GM12878 (cell line): ENCODE measurements at regions not wholly inside any gene's neighbourhood (a gene's known extent, or its start where the extent isn't known, plus 50 kb on each side); places are given as distances from the start of the nearest gene placed in this dataset.
A peak's percentile ranks its signal among the peaks of the same experiment; 100 is the strongest.

Source experiments
- ATAC-seq: fragments of 200-7000 bp; cut with Tn5 transposase; 3 replicates; pipeline ENCODE4 v1.9.1; 2020; ENCODE audit warnings: mild to moderate bottlenecking, moderate library complexity
- BruUV-seq: library from RNA; stranded (reverse); fragments of 400-500 nt; replicated peaks from 2 replicates; lab custom pipeline; 2021; lab: Mats Ljungman, UMichigan
- CTCF ChIA-PET: fragments of 300-600 bp; sonication (Branson Sonifier 250); formaldehyde crosslinking; extraction: SDS; loops from one replicate; lab custom pipeline; 2021; ENCODE audit warnings: inconsistent platforms; lab: Yijun Ruan, JAX
- POLR2A ChIA-PET: fragments of 350-600 bp; formaldehyde crosslinking; extraction: SDS; loops from one replicate; lab custom pipeline; 2021; ENCODE audit warnings: inconsistent platforms; lab: Charles Lee
- RAD21 ChIA-PET: fragments of 300-600 bp; sonication (Branson Sonifier 250); formaldehyde crosslinking; loops from one replicate; lab custom pipeline; 2023; ENCODE audit warnings: antibody characterized with exemption; ENCODE audit not compliant: unreplicated experiment; lab: Charles Lee
- SMC1A ChIA-PET: fragments of 300-600 bp; sonication (Branson Sonifier 250); formaldehyde crosslinking; loops from one replicate; lab custom pipeline; 2023; ENCODE audit not compliant: unreplicated experiment, uncharacterized antibody; lab: Charles Lee
- DNase-seq: peaks from one replicate; pipeline ENCODE4 v3.0.0-alpha.2; 2011; ENCODE audit warnings: low read depth, low spot score
- FAIRE-seq: peaks from 3 replicates; lab custom pipeline; 2011; peaks lifted over from hg19 to GRCh38; lab: Jason Lieb, UNC
- H2AFZ ChIP-seq: 2 replicates; pipeline ENCODE4 v1.6.0; 2011; ENCODE audit warnings: low read depth, low read length, control low read depth; ENCODE audit not compliant: control insufficient read depth
- H3K27ac ChIP-seq: 2 replicates; pipeline ENCODE4 v1.5.1; 2011; ENCODE audit warnings: control low read depth; ENCODE audit not compliant: control insufficient read depth, insufficient read depth
- H3K27me3 ChIP-seq, 2 experiments: replicated peaks in 1 of 2; 2 replicates each; pipeline versions ENCODE4 v1.6.0 to v1.6.1; 2011; ENCODE audit warnings: low read length in 1 of 2; ENCODE audit not compliant: control insufficient read depth in 2 of 2, insufficient read depth in 2 of 2
- H3K36me3 ChIP-seq, 2 experiments: 2 replicates each; pipeline ENCODE4 v1.5.1; 2011; ENCODE audit warnings: low read length in 1 of 2; ENCODE audit not compliant: control insufficient read depth in 2 of 2, insufficient read depth in 2 of 2
- H3K4me1 ChIP-seq: 2 replicates; pipeline ENCODE4 v1.6.1; 2011; ENCODE audit warnings: mild to moderate bottlenecking, low read length, moderate library complexity, mixed read lengths; ENCODE audit not compliant: control insufficient read depth, insufficient read depth
- H3K4me2 ChIP-seq: 2 replicates; pipeline ENCODE4 v1.6.0; 2011; ENCODE audit warnings: control low read depth; ENCODE audit not compliant: control insufficient read depth, insufficient read depth
- H3K4me3 ChIP-seq: fragments of 200-600 bp; sonication (generic); 2 replicates; pipeline ENCODE4 v1.5.1; 2016
- H3K79me2 ChIP-seq: 2 replicates; pipeline ENCODE4 v1.6.0; 2011; ENCODE audit warnings: low read length; ENCODE audit not compliant: control insufficient read depth, insufficient read depth
- H3K9ac ChIP-seq: 2 replicates; pipeline ENCODE4 v1.8.0; 2011; ENCODE audit warnings: low read length, control low read depth, mixed read lengths; ENCODE audit not compliant: control insufficient read depth, insufficient read depth
- H3K9me3 ChIP-seq: replicated peaks from 3 replicates; pipeline ENCODE4 v1.5.1; 2011; ENCODE audit warnings: mild to moderate bottlenecking, low read length; ENCODE audit not compliant: control insufficient read depth, insufficient read depth
- H4K20me1 ChIP-seq: 2 replicates; pipeline ENCODE4 v1.6.0; 2011; ENCODE audit not compliant: control insufficient read depth, insufficient read depth
- BCL3 ChIP-seq: IDR thresholded peaks from 2 replicates; pipeline ENCODE4 v1.6.1; 2011; ENCODE audit warnings: borderline replicate concordance, low read depth, mild to moderate bottlenecking, moderate library complexity, low read length; ENCODE audit not compliant: insufficient read depth, poor library complexity, severe bottlenecking
- IKZF1 ChIP-seq: fragments of 450-650 bp; conservative IDR thresholded peaks from 2 replicates; pipeline ENCODE4 v1.6.1; 2017; ENCODE audit warnings: antibody characterized with exemption, mild to moderate bottlenecking
- LARP7 ChIP-seq: fragments of 450-650 bp; IDR thresholded peaks from 2 replicates; pipeline ENCODE4 v1.6.1; 2017; ENCODE audit warnings: mild to moderate bottlenecking
- SMC3 ChIP-seq: IDR thresholded peaks from 2 replicates; pipeline ENCODE4 v1.6.1; 2011; ENCODE audit warnings: low read length, improper control_type of control experiment, borderline replicate concordance
- USF2 ChIP-seq: IDR thresholded peaks from 2 replicates; pipeline ENCODE4 v1.6.1; 2011; ENCODE audit warnings: low read depth, low read length, improper control_type of control experiment, borderline replicate concordance
- YBX1 ChIP-seq: fragments of 450-650 bp; IDR thresholded peaks from 2 replicates; pipeline ENCODE4 v1.6.1; 2016; ENCODE audit warnings: antibody characterized with exemption
- ZBTB11 ChIP-seq: fragments of 450-650 bp; formaldehyde crosslinking; IDR thresholded peaks from 2 replicates; pipeline ENCODE4 v1.5.0; 2022; ENCODE audit warnings: mild to moderate bottlenecking, missing genetic modification characterization
- ZNF274 ChIP-seq: IDR thresholded peaks from one replicate; pipeline ENCODE4 v1.8.0; 2011; ENCODE audit not compliant: insufficient read length, insufficient read depth
- WGBS: methylation state at CpG from one replicate; pipeline ENCODE4 v1.1.6; 2016; ENCODE audit warnings: low lambda C conversion rate; ENCODE audit not compliant: insufficient replicate concordance, insufficient coverage; ENCODE audit errors: missing lambda C conversion rate; 5-methylcytosine and 5-hydroxymethylcytosine counted together
- in situ Hi-C: fragments of 300-500 bp; cut with MboI; formaldehyde crosslinking; loops from 9 replicates; pipeline ENCODE4 v1.14.3; 2018; ENCODE audit warnings: mixed read lengths
- intact Hi-C: fragments of 100-400 bp; cut with micrococcal nuclease; formaldehyde crosslinking; loops from one replicate; pipeline ENCODE4 v1.14.2; 2022; ENCODE audit not compliant: unreplicated experiment

- Histone ChIP-seq H3K27ac (no peak overlapping the region), H3K9me3 (no peaks in the 10 kb centered on the region), H3K27me3 (no peaks in the 10 kb centered on the region), H3K9ac (no peak overlapping the region), H3K36me3 (no peaks in the 10 kb centered on the region), H3K79me2 (no peaks in the 10 kb centered on the region)
- POLR2A ChIA-PET: interaction anchor here (1.0 kb wide), 1 partner anchor 8 kb away, joined by 5 read pairs; no protein-coding TSS in a partner anchor
- RAD21 ChIA-PET: interaction anchor here (1.0 to 1.7 kb wide), 2 partner anchors 207 to 255 kb away, joined by 3 to 6 read pairs; no protein-coding TSS in a partner anchor
- CTCF ChIA-PET: interaction anchor here (0.8 kb wide), 1 partner anchor 209 kb away, joined by 3 read pairs; no protein-coding TSS in a partner anchor
- DNase-seq (no peak), ATAC-seq (peak; percentile 7; the same call in 1 of the 3 replicates)
- SMC1A ChIA-PET: interaction anchor here (0.9 to 2.5 kb wide), 5 partner anchors 11 to 292 kb away, joined by 3 to 15 read pairs (median 5); no protein-coding TSS in a partner anchor
- intact Hi-C loops: no loop called here
- in situ Hi-C loops: no loop called here
- BruUV-seq: no TSS peak
- TF ChIP-seq IKZF1 (peak; percentile 11; the same call in 1 of the 2 replicates), LARP7 (no peak)
- TF ChIP-seq, all 136 proteins: peak for 1
- H3K4me1 ChIP-seq: peaks cover 5% of the 10 kb centered on the region
- WGBS: 68% methylated on average over 4 of the region's 4 CpGs
- H4K20me1 ChIP-seq: no peaks in the 10 kb centered on the region
- FAIRE-seq: no peak
- no peak overlapping the region for H2AFZ ChIP-seq
- H3K4me3 ChIP-seq: no peak overlapping the region
- H3K4me2 ChIP-seq: no peak overlapping the region
Measured at GRCh38 chr1:222049176-222049575, 307.3 kb upstream of the DUSP10 start.

- BruUV-seq: no TSS peak
- WGBS: 21% methylated on average over 4 of the region's 4 CpGs
- no peaks in the 10 kb centered on the region for H3K36me3 ChIP-seq
- peak; percentile 94 for ATAC-seq
- intact Hi-C loops: loop anchor here (1.0 kb wide), 1 partner anchor 25 kb away; no protein-coding TSS in a partner anchor
- no peaks in the 10 kb centered on the region for H3K9me3 ChIP-seq
- FAIRE-seq: peak; percentile 38
- ChIA-PET SMC1A (interaction anchor here (0.5 to 2.5 kb wide), 18 partner anchors 10 to 333 kb away, joined by 3 to 15 read pairs (median 3); partner anchors contain the start of gene DUSP10), RAD21 (interaction anchor here (0.7 to 2.0 kb wide), 11 partner anchors 56 to 1086 kb away, joined by 3 to 9 read pairs (median 4); partner anchors contain the start of gene DUSP10), POLR2A (interaction anchor here (0.6 to 1.6 kb wide), 6 partner anchors 9 to 977 kb away, joined by 3 to 5 read pairs (median 3); no protein-coding TSS in a partner anchor), CTCF (interaction anchor here (0.8 to 1.6 kb wide), 6 partner anchors 38 to 274 kb away, joined by 3 to 7 read pairs (median 4); no protein-coding TSS in a partner anchor)
- peak; percentile 54 for DNase-seq
- in situ Hi-C loops: no loop called here
- H3K79me2 ChIP-seq: no peaks in the 10 kb centered on the region
- H3K4me1 ChIP-seq: peaks cover 5% of the 10 kb centered on the region
- peak overlapping the region; percentile 58 for H3K27ac ChIP-seq
- peak overlapping the region; percentile 48 for H2AFZ ChIP-seq
- H3K27me3 ChIP-seq: no peaks in the 10 kb centered on the region
- peak overlapping the region; percentile 30 for H3K4me2 ChIP-seq
- H3K9ac ChIP-seq: no peak overlapping the region
- H3K4me3 ChIP-seq: no peak overlapping the region
- H4K20me1 ChIP-seq: no peaks in the 10 kb centered on the region
- TF ChIP-seq USF2 (no peak), ZBTB11 (no peak), YBX1 (no peak), ZNF274 (no peak), BCL3 (no peak), SMC3 (no peak)
Measured at GRCh38 chr1:222048094-222048595, 306.3 kb upstream of the DUSP10 start.
